ENCODE measurements at regions not wholly inside any gene's neighbourhood (a gene's known extent, or its start where the extent isn't known, plus 50 kb on each side); places are given as distances from the start of the nearest gene placed in this dataset.
"Not testable (repeated sequence)": the region's sequence is repeated elsewhere in the genome, so short reads cannot be mapped to it uniquely, and the experiment has no call there.

- Histone ChIP-seq H3K36me3 (replicated peaks in 1 of 2) (no peaks in the 10 kb centered on the region), H3K4me3 (no peak overlapping the region), H3K9me3 (replicated peaks in 1 of 3) (no peaks in the 10 kb centered on the region), H3K27ac (no peak overlapping the region), H3K27me3 (no peaks in the 10 kb centered on the region), H3K4me1 (replicated peaks in 1 of 2) (no peaks in the 10 kb centered on the region)
- no peak for DNase-seq
- 60 to 65% (median 64%) methylated on average over 6 of the region's 6 CpGs for WGBS, 4 donors
- intact Hi-C loops (cut with DNase I): no loop called here
- TF ChIP-seq POLR2A (IDR thresholded peaks at IDR 0.05) (no peak), CTCF (IDR thresholded peaks at IDR 0.05) (no peak)
Measured at GRCh38 chr13:73303851-73304250, 245.0 kb downstream of the KLF5 start.

GRCh38 chr13:73301622-73302021 lies 242.8 kb downstream of the KLF5 start:
- intact Hi-C loops (cut with DNase I); H3K4me3 ChIP-seq; H3K27ac ChIP-seq; H3K4me1 ChIP-seq (replicated peaks in 1 of 2); DNase-seq; H3K9me3 ChIP-seq (replicated peaks in 1 of 3); H3K36me3 ChIP-seq (replicated peaks in 1 of 2); H3K27me3 ChIP-seq: not testable (repeated sequence)

- DNase-seq: no peak
- no peak overlapping the region for H3K27ac ChIP-seq
- no peaks in the 10 kb centered on the region for H3K9me3 ChIP-seq (replicated peaks in 1 of 3)
- WGBS, 4 donors: 86 to 93% (median 90%) methylated on average over 3 of the region's 3 CpGs
- no peak for TF ChIP-seq CTCF (IDR thresholded peaks at IDR 0.05)
- no peak for TF ChIP-seq POLR2A (IDR thresholded peaks at IDR 0.05)
- no peak overlapping the region for H3K4me3 ChIP-seq
- no peaks in the 10 kb centered on the region for H3K36me3 ChIP-seq (replicated peaks in 1 of 2)
- no peaks in the 10 kb centered on the region for H3K4me1 ChIP-seq (replicated peaks in 1 of 2)
- intact Hi-C loops (cut with DNase I): no loop called here
- H3K27me3 ChIP-seq: no peaks in the 10 kb centered on the region
Measured at GRCh38 chr13:73300718-73301425, 242.1 kb downstream of the KLF5 start.

- no peak overlapping the region for H3K4me3 ChIP-seq
- no peaks in the 10 kb centered on the region for H3K9me3 ChIP-seq (replicated peaks in 1 of 3)
- no peak for DNase-seq
- H3K27ac ChIP-seq: no peak overlapping the region
- no peaks in the 10 kb centered on the region for H3K27me3 ChIP-seq
- H3K36me3 ChIP-seq (replicated peaks in 1 of 2): no peaks in the 10 kb centered on the region
- TF ChIP-seq CTCF (IDR thresholded peaks at IDR 0.05) (no peak), POLR2A (IDR thresholded peaks at IDR 0.05) (no peak)
- 69 to 78% (median 77%) methylated on average over 2 of the region's 2 CpGs for WGBS, 4 donors
- H3K4me1 ChIP-seq (replicated peaks in 1 of 2): no peaks in the 10 kb centered on the region
- intact Hi-C loops (cut with DNase I): no loop called here
Measured at GRCh38 chr13:73299787-73300186, 241.0 kb downstream of the KLF5 start.

- Histone ChIP-seq H3K4me3 (no peak overlapping the region), H3K36me3 (replicated peaks in 1 of 2) (no peaks in the 10 kb centered on the region), H3K9me3 (replicated peaks in 1 of 3) (no peaks in the 10 kb centered on the region), H3K4me1 (replicated peaks in 1 of 2) (no peaks in the 10 kb centered on the region), H3K27me3 (no peaks in the 10 kb centered on the region), H3K27ac (no peak overlapping the region)
- DNase-seq: no peak
- WGBS, 4 donors: 79 to 83% (median 81%) methylated on average over 6 of the region's 6 CpGs
- intact Hi-C loops (cut with DNase I): no loop called here
- TF ChIP-seq CTCF (IDR thresholded peaks at IDR 0.05) (no peak), POLR2A (IDR thresholded peaks at IDR 0.05) (no peak)
Measured at GRCh38 chr13:73293913-73294523, 235.2 kb downstream of the KLF5 start.
